ENCODE measurements at regions not wholly inside any gene's neighbourhood (a gene's known extent, or its start where the extent isn't known, plus 50 kb on each side); places are given as distances from the start of the nearest gene placed in this dataset.

- no peaks in the 10 kb centered on the region for H3K9me3 ChIP-seq
- no peaks in the 10 kb centered on the region for H3K27me3 ChIP-seq
- TF ChIP-seq CTCF (IDR thresholded peaks at IDR 0.05) = no peak
- H3K27ac ChIP-seq = no peak overlapping the region
- no peak overlapping the region for H3K4me3 ChIP-seq
- no peaks in the 10 kb centered on the region for H3K36me3 ChIP-seq
- DNase-seq = no peak
- H3K4me1 ChIP-seq = no peaks in the 10 kb centered on the region
- intact Hi-C loops (cut with DNase I; ENCODE audit: low total_unique reads) = no loop called here
These were observed 93.6 kb upstream of the NEO1 start for GRCh38 chr15:72958634-72959033.

- peaks cover 0 to 9% (median 0%) of the 10 kb centered on the region in 4 donors for H3K4me1 ChIP-seq
- no peaks in the 10 kb centered on the region for H3K36me3 ChIP-seq
- H3K4me3 ChIP-seq = no peak overlapping the region
- no peaks in the 10 kb centered on the region for H3K9me3 ChIP-seq
- intact Hi-C loops (cut with DNase I; ENCODE audit: low total_unique reads) = no loop called here
- TF ChIP-seq CTCF (IDR thresholded peaks at IDR 0.05) = no peak
- no peak for DNase-seq
- no peak overlapping the region for H3K27ac ChIP-seq
- H3K27me3 ChIP-seq = no peaks in the 10 kb centered on the region
These were observed 99.0 kb upstream of the NEO1 start for GRCh38 chr15:72953306-72953705.

GRCh38 chr15:72952151-72952550, 100.1 kb upstream of the NEO1 start:
- Histone ChIP-seq H3K4me1 (peaks cover 0 to 9% (median 0%) of the 10 kb centered on the region in 4 donors), H3K4me3 (no peak overlapping the region), H3K36me3 (no peaks in the 10 kb centered on the region), H3K9me3 (peaks cover 0 to 7% (median 3%) of the 10 kb centered on the region in 3 donors), H3K27me3 (no peaks in the 10 kb centered on the region), H3K27ac (no peak overlapping the region)
- intact Hi-C loops (cut with DNase I; ENCODE audit: low total_unique reads) = no loop called here
- TF ChIP-seq CTCF (IDR thresholded peaks at IDR 0.05) = no peak
- DNase-seq = no peak

DNA sequence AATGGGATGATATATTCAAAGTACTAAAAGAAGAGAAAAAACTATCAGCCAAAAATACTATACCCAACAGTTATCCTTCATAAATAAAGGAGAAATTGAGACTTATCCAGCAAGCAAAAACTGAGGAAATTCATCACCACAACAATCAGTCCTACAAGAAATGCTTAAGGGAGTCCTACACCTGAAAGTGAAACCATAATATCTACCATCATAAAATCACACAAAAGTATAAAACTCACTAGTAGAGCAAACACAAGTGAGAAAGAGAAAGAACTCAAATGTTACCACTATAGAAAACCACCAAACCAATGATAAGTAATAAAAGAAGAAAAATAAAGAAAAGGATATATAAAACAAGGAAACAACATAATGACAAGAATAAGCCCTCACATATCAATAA, 103.6 kb upstream of the NEO1 start:
- H3K4me3 ChIP-seq = no peak overlapping the region
- peaks cover 0 to 14% (median 3%) of the 10 kb centered on the region in 3 donors for H3K9me3 ChIP-seq
- H3K4me1 ChIP-seq = peaks cover 0 to 9% (median 0%) of the 10 kb centered on the region in 4 donors
- H3K27ac ChIP-seq = no peak overlapping the region
- no peaks in the 10 kb centered on the region for H3K27me3 ChIP-seq
- no peak for TF ChIP-seq CTCF (IDR thresholded peaks at IDR 0.05)
- H3K36me3 ChIP-seq = no peaks in the 10 kb centered on the region
- intact Hi-C loops (cut with DNase I; ENCODE audit: low total_unique reads) = no loop called here
- no peak for DNase-seq

DNA sequence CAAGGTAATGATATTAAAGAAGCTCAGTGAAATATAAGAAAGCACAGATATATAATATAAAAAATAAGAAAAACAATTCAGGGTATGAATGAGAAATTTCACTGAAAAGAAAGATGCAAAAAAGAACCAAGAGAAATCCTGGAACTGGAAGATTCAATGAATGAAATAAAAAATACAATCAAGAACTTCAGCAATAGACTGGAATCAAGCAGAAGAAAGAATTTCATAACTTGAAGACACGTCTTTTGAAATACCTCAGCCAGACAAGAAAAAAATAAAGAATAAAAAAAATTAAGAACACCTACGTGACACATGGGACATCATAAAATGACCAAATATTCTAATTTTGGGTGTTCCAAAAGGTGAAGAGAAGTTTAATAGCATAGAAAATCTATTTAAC, 104.6 kb upstream of the NEO1 start:
- H3K36me3 ChIP-seq = no peaks in the 10 kb centered on the region
- H3K4me1 ChIP-seq = peaks cover 0 to 9% (median 0%) of the 10 kb centered on the region in 4 donors
- no peak for TF ChIP-seq CTCF (IDR thresholded peaks at IDR 0.05)
- no peaks in the 10 kb centered on the region for H3K27me3 ChIP-seq
- DNase-seq = no peak
- no peak overlapping the region for H3K4me3 ChIP-seq
- intact Hi-C loops (cut with DNase I; ENCODE audit: low total_unique reads) = no loop called here
- H3K27ac ChIP-seq = no peak overlapping the region
- H3K9me3 ChIP-seq = peaks cover 0 to 14% (median 3%) of the 10 kb centered on the region in 3 donors

- intact Hi-C loops (cut with DNase I; ENCODE audit: low total_unique reads) = no loop called here
- no peaks in the 10 kb centered on the region for H3K27me3 ChIP-seq
- H3K36me3 ChIP-seq = no peaks in the 10 kb centered on the region
- DNase-seq = no peak
- no peak for TF ChIP-seq CTCF (IDR thresholded peaks at IDR 0.05)
- H3K4me3 ChIP-seq = no peak overlapping the region
- H3K27ac ChIP-seq = no peak overlapping the region
- H3K9me3 ChIP-seq = peaks cover 0 to 14% (median 3%) of the 10 kb centered on the region in 3 donors
- H3K4me1 ChIP-seq = no peaks in the 10 kb centered on the region
These were observed 107.7 kb upstream of the NEO1 start for GRCh38 chr15:72944565-72944964.
